ENCODE measurements at regions not wholly inside any gene's neighbourhood (a gene's known extent, or its start where the extent isn't known, plus 50 kb on each side); places are given as distances from the start of the nearest gene placed in this dataset.

- no peak overlapping the region for H3K4me3 ChIP-seq (replicated peaks; ENCODE audit: low read depth, low read length)
- no peak for DNase-seq (ENCODE audit: extremely low read depth, low read depth)
These were observed 78.0 kb upstream of the SHANK2 start for GRCh38 chr11:71330349-71330748.

DNA sequence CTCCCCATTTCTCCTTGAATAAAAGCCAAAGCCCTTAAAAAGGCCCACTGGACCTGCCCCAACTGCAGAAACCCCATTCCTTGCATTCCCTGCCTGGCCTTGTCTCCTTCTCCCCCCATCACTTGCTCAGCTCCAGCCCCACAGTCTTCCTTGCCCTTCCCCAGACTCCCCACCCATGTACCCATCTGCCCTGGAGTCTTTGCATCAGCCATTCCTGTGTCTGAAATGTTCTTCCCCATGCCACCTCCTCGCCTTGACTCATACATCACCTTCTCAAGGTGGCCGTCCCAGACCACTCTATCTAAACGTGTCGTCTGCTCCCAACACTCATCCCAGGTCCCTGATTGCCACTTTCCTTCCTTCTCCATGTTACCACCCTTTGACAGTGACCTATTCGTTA is 77.4 kb upstream of the SHANK2 start:
- TF ChIP-seq, protein P1, sequence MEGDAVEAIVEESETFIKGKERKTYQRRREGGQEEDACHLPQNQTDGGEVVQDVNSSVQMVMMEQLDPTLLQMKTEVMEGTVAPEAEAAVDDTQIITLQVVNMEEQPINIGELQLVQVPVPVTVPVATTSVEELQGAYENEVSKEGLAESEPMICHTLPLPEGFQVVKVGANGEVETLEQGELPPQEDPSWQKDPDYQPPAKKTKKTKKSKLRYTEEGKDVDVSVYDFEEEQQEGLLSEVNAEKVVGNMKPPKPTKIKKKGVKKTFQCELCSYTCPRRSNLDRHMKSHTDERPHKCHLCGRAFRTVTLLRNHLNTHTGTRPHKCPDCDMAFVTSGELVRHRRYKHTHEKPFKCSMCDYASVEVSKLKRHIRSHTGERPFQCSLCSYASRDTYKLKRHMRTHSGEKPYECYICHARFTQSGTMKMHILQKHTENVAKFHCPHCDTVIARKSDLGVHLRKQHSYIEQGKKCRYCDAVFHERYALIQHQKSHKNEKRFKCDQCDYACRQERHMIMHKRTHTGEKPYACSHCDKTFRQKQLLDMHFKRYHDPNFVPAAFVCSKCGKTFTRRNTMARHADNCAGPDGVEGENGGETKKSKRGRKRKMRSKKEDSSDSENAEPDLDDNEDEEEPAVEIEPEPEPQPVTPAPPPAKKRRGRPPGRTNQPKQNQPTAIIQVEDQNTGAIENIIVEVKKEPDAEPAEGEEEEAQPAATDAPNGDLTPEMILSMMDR (IDR thresholded peaks at IDR 0.05; ENCODE audit: low read depth, low read length, missing control alignments), result no peak
- no peak for DNase-seq (ENCODE audit: extremely low read depth, low read depth)
- H3K4me3 ChIP-seq (replicated peaks; ENCODE audit: low read depth, low read length), result no peak overlapping the region

More at GRCh38 chr11:71330349-71330748, 78.0 kb upstream of the SHANK2 start:
- TF ChIP-seq, protein P1 (IDR thresholded peaks at IDR 0.05; ENCODE audit: low read depth, low read length, missing control alignments), result no peak

DNA sequence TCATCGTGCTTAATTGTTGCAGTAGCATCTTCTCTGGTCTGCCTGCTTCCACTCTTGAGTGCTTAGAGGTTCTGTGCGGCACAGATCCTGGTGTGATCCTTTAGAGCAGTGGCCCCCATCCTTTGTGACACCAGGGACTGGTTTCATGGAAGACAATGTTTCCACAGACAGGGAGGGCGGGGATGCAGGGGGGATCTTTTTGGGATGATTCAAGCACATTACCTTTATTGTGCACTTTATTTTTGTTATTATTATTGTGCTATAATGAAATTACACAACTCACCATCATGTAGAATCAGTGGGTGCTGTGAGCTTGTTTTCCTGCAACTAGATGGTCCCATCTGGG is 76.8 kb upstream of the SHANK2 start:
- DNase-seq (ENCODE audit: extremely low read depth, low read depth), result no peak
- H3K4me3 ChIP-seq (replicated peaks; ENCODE audit: low read depth, low read length), result no peak overlapping the region
- TF ChIP-seq, protein P1 (IDR thresholded peaks at IDR 0.05; ENCODE audit: low read depth, low read length, missing control alignments), result no peak

GRCh38 chr11:71327156-71328085 is 75.0 kb upstream of the SHANK2 start:
- TF ChIP-seq, protein P1 (IDR thresholded peaks at IDR 0.05; ENCODE audit: low read depth, low read length, missing control alignments), result no peak
- DNase-seq (ENCODE audit: extremely low read depth, low read depth), result no peak
- H3K4me3 ChIP-seq (replicated peaks; ENCODE audit: low read depth, low read length), result no peak overlapping the region

DNA sequence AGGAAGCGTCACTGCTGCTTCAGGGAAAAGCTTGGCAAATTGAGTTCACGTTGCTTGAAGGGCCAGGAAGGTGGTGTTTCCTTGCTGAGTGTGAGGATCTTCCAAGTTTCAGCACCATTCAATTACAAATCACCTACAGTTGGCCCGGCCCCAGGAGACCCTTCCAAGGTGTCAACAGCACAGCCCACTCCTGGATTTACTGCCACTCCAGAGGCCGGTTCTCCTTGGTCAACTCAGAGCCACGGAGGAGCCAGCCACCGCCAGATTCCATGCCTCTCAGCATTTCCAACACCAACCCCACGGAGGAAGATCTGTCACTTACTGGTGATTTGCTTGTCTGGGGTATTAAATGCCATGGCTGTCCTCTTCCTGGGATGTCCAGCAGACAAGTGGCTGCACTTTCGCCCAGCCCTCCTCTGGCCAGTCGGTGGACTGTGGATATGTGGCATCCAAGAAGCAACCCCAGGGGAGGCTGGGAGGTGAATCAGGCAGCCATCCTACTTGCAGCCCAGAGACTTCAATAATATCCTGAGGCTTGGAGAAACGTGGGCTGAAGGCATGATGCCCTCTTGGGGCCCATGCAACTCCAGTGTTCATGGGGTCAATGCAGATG is 74.1 kb upstream of the SHANK2 start:
- DNase-seq (ENCODE audit: extremely low read depth, low read depth), result no peak
- no peak overlapping the region for H3K4me3 ChIP-seq (replicated peaks; ENCODE audit: low read depth, low read length)
- TF ChIP-seq, protein P1 (IDR thresholded peaks at IDR 0.05; ENCODE audit: low read depth, low read length, missing control alignments), result no peak

DNA sequence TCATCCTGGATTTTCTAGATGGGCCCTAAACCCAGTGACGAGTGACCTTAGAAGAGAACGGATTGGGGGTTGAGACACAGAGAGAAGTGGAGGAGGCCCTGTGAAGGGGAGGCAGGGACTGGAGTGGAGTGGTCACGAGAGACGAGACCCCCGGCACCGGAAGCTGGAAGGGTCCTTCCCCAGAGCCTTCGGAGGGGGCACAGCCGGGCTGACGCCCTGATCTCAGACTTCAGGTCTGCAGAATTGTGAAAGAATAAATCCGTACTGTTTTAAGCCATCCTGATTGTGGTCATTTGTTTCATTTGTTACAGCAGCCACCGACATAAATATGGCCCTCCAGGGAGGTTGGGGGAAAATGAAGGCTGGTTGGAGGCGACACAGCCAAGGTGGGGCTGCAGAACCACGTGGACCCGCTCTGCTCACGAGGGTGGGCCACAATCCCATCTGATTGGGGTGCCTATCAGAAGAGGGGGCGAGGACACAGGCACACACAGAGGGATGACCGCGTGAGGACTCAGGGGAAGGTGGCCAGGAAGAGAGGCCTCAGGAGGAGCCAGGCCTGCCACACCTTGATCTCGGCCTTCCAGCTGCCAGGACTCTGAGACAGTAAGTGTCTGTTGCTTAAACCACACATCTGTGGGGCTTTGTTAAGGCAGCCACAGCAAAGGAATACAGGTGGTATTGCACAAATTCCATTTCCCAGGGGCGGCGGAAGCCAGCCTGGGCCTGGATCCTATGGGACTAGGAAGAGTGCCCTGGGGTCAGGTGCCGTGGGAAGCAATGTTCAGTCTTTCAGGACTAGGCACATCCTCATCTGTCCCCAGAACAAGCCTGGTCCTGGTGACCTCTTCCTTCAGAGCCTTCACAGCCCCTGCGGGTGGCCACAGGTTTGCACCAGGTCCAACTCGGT is 73.3 kb upstream of the SHANK2 start:
- DNase-seq (ENCODE audit: extremely low read depth, low read depth), result no peak
- TF ChIP-seq, protein P1 (IDR thresholded peaks at IDR 0.05; ENCODE audit: low read depth, low read length, missing control alignments), result no peak
- H3K4me3 ChIP-seq (replicated peaks; ENCODE audit: low read depth, low read length), result no peak overlapping the region
